ENCODE measurements at regions not wholly inside any gene's neighbourhood (a gene's known extent, or its start where the extent isn't known, plus 50 kb on each side); places are given as distances from the start of the nearest gene placed in this dataset.
A peak's percentile ranks its signal among the peaks of the same experiment; 100 is the strongest.

DNA sequence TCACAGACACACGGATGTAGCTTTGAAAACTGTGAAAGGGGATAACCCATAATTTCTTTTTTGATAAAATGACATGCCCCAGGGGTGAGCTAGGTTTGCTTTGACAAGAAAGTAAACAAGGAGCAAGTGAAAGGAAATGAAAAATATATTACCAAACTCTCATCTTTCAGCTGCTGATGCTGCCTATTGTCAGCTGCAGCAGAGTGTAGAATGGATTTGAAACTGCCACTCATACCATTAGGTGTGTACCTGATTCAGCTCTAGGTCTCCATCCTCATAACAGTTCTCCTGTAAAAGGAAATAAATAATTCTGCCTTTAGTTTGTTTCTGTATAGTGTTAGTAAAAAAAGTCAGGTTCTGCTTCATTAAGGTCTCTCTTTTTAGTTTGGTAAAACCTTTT is 415.1 kb upstream of the MARCKS start:
- no peak for DNase-seq (ENCODE audit: low read depth in 2 of 2)

DNA sequence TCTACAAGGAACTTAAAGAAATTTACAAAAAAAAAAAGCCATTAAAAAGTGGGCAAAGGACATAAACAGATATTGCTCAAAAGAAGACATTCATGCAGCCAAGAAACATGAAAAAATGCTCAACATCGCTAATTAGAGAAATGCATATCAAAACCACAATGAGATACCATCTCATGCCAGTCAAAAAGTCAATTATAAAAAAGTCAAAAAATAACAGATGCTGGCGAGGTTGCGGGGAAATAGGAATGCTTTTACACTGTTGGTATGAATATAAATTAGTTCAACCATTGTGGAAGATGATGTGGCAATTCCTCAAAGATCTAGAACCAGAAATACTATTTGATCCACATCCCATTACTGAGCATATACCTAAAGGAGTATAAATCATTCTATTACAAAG is 411.9 kb upstream of the MARCKS start:
- no peak for DNase-seq (ENCODE audit: low read depth in 2 of 2)

DNA sequence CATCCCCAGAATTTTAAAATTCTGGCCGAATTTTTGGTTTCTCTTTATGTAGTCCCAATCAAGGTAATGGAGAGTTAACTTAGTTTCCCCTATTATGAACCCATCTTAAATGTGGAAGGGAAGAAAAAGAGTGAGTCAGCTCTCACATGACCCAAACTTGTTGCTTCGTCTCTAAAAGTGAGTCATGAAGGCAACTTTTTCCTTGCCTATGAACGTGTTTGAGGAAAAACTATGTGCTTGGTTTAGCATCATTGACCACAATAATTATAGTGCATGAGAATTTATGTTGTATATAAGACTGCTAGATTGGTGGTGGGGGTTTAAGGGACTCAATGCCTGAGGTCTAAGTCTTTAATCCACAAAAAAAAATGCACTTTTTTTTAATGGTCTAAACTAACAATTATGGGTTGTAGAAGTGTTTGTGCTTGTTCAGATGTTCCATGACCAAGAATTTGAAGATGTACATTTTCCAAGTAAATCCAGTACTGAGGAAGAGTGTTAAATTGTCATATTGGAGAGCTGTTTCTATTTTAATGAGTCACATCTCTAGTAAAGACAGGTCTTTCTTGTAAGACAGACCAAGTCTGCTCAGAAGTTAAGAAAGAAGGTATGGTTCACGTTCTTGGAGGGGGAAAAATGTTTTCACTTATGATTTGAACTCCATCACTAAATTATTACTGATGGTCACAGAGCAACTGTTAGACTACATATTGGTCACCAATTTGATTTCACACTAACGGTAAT is 409.9 kb upstream of the MARCKS start:
- DNase-seq (ENCODE audit: low read depth in 2 of 2): peak in 1 of 2 donors; percentile 84

DNA sequence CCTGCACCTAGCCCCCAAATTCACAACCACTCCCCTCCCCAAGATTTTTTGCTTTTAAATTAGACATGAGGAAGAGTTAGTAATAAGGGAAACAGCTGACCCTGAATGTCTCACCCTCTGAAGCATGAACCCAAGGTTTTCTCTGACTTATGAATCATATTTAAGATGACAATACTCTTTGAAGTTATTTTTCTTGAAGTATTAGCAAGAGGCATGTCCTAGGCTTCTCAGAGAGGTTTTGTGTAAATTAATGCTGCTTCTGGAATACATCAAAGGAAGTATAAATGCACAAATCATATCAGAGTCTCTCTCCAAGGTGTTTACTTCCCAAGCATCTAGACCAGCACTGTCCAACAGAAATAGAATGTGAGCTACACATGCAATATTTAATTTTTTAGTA is 408.1 kb upstream of the MARCKS start:
- peak in 1 of 2 donors; percentile 85 for DNase-seq (ENCODE audit: low read depth in 2 of 2)

DNA sequence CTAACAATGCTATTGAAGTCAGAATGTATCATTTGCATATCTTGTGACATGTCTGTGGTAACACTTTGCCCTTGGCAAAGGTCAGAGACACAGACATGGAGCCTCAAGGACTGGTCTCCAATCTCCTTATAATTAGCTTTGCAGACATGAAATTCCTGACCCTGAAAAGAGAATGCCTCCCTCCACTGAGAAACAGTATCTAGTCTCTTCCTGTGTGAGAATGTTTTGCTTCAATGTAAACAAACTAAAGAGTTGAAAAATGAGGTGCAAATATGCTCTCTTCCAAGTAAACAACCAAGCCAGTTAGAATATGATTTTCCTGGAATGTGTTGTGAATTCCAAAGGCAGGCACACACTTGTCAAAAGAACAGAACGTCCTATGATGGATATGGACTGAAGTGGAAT is 407.1 kb upstream of the MARCKS start:
- DNase-seq (ENCODE audit: low read depth in 2 of 2): peak in 1 of 2 donors; percentile 60

DNA sequence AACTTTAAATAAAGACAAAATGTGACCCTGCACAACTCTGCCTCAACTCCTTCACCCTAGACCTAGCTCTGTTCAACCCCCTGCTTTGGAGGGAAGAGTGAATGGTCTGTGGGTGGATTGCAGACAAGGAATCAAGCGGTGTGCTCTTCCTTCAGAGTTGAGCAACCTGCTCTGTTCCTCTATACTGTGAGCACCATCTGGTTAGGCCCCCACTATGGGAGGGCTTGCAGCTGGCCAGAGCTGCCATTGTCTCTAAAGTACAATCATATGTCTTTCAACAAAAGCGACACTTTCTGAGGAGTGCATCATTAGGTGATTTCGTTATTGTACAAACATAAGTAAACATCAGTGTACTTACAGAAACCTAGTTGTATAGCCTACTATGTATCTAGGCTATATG is 406.1 kb upstream of the MARCKS start:
- DNase-seq (ENCODE audit: low read depth in 2 of 2): no peak

DNA sequence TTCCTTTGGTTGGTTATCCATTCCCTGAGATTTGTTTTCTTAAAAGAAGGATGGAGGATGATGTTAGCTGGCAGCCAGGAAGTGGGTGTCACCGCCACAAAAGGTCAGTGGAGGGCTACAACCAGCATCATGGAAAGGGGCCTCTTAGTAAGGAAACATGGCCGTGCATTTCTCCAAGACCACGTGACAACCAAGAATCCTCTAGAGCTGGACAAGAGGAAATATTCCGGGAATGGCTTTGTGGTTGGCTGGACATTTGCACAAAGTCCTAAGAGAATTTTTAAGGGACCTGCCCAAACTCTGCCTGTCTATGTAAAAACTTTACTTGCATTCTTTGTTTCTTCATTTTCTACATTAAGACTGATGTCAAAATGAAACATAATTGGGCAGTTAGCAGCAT is 399.9 kb upstream of the MARCKS start:
- peak in 1 of 2 donors; percentile 52 for DNase-seq (ENCODE audit: low read depth in 2 of 2)

DNA sequence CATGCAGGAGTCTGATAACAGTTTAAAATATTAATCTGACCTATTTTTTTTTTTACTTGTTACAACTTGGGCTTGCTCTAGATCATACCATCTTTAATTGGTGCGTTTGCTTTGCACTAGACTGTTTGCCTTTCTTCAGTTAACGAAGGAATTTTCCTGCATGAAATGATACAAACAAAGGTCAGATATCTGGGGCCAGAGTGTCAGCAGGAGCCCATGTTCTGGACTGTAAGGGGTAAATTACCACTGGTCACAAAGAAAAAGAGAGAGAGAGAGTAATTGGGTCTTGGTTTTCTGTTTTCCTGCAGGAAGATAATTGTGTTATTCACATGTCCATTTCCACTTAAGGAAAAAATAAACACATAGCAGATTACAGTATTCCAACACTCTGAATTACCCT is 399.4 kb upstream of the MARCKS start:
- no peak for DNase-seq (ENCODE audit: low read depth in 2 of 2)

DNA sequence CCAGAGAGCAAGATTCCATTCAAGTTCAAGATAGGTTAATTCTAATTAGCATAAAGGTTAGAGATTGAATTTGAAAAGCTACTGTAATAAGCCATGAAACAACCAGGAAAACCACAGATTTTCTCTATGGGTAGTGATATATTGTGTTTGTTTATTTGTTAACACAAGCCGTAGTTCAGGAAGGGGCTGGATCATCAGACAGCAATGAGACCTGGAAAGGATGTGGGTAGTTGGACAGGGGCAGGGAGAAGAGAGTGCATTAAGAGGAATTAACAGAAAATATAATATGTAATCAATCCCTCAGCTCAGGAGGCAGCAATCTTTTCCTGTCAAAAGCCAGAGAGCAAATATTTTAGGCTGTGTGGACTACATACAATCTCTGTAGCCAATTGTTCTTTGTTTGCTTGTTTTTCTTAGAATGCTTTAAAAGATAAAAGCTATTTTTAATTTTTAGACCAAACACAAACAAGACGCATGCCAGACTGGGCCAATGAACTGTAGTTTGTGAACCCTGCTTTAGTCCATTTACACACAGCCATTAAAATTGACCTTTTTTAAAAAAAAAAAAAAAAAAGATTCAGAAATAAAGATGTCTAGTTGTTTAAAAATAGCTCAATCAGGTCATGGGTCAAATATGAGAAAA is 398.7 kb upstream of the MARCKS start:
- DNase-seq (ENCODE audit: low read depth in 2 of 2): peak; percentile 79 to 85

DNA sequence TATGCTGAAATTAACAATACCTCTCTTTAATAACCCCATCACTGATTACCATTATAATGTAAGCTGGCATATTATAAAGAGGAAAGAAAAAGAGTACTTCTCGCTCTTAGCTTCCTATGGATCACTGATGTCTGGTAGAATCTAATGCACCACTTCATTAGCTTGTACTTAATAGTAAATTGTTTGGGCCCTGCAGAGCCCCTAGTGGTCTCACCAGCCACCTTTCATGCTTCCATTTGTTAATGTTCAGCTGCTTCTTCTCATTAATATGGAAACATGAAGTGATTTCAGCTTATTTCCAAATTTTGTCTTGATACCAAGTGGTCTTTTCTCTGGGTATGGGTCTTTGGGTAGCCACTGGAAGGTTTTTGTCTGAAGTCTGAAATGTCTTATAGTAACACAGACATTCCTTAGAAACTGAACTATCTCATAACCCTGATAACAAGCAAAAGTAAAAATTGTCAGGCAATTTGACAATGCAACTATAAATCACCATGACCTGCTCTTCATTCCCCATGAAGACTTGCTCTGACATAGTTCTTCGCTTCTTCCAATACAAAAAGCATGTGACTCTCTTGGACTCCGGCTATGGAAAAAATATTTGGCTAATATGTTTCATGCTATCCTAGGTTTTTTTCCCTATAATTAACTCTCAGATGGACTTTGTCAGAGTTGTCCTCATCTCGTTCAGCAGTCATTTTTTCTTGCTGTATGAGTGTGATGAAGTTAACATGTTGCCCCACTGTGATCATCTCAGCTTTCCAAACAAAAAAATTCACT is 395.8 kb upstream of the MARCKS start:
- peak in 1 of 2 donors; percentile 64 for DNase-seq (ENCODE audit: low read depth in 2 of 2)

DNA sequence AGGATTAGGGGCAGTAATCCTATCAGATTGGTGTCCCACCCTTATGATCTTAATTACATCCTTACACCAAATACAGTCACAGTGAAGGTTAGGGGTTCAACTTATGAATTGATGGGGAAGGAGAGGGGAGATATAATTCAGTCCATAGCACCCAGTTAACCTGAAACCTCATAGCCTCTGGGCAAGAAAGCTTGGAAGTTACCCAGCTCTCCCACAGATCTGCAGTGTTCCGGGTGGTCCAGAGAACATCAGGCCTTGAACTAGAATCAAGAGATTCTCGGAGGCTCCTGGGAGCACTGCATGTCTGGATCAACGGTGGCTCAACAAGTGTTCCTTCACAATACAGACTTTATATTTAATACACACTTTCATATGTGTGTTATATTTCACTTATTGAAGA is 392.6 kb upstream of the MARCKS start:
- DNase-seq (ENCODE audit: low read depth in 2 of 2): no peak

DNA sequence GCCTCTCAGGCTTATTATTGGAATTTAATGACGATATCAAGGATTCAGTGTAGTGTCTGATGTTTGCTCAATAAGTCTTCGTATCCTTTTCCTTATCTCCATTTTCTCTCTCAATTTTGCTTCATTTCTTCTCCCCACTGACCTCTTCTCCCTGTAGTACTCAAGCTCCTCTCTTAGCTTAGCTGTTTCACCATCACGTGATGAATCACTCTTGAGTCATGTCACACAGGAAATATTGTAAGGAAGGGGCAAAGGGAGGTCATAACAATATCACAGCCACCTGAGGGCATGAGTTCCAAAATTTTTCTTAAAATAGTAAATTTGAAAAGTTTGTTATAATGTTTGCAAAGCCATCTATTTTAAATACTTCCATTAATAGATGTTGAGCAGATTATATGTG is 392.2 kb upstream of the MARCKS start:
- peak in 1 of 2 donors; percentile 77 for DNase-seq (ENCODE audit: low read depth in 2 of 2)

DNA sequence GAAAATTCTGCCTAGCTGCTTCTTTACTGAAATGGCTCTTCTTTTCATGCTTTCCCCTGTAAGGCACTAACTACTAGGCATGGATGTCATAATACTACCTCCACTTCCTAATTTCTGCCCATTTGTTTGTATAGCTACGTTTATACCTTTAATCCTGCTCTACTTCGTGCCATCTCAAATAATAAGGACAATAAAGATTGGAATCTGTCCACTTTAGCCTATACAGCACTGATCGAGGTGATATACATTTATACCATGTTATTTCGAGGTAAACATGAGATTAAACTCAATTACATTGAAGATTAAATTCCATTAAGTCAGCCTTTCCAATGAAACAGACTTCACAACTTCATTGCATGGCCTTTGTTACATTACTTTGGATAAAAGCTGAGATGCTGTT is 390.6 kb upstream of the MARCKS start:
- DNase-seq (ENCODE audit: low read depth in 2 of 2): no peak

DNA sequence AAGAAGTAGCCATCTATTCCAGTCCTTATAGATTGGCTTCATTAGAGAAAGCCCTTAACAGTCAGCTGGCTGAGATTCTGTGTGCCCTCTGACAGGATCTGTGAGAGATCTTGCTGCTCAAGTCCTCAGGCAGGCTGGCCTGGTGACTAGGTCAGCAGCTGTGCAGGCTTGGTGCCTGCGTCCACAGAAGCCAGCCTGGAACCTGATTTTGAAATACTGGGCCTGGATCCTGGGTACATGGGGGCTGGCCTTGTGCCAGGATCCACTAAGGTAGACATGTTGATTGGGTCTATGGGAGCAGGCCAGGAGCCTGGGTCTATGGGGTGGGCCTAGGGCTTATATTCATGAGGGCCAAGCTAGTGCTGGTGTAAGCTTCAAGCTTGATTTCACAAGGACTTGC is 381.8 kb upstream of the MARCKS start:
- DNase-seq (ENCODE audit: low read depth in 2 of 2): no peak

DNA sequence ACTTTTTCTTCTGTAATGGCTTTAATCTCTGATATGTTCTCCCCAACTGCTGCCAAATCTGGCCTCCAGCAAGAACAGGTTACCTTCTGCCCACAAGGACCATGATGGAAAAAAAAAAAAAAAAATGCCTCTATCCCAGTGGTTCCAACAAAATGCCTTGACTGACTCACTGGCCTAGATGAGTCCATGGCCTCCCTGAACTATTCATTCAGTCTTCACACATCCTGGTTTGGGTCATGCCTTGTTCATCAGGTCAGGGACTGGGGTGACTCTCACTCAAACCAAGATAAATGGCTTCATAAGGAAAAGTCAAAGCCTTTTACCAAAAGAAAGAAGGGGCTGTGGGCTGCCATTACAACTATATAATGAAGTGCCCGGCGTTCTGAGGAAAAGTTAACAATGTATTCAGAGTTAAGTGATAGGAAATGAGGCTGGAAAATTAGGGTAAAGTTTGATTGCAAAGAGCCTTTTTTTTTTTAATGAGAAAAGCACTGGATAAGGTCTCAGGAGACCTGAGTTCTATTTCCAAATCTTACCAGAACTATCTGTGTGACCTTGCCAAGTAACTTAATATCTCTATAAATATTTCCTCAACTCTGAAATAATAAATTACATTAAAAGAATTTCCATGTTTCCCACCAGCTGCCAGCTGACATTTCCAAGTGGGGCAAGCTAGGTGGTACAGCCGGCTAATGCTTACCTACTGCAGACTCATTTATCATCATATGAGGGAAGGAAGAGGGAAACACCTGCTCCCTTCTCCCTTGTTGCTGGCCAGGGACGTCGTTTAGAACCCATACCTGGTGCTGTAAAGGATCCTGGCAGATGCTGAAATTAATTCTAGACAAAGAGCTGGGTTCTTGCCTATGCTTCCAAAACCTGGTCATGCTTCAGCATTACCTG is 380.0 kb upstream of the MARCKS start:
- peak in 1 of 2 donors; percentile 15 for DNase-seq (ENCODE audit: low read depth in 2 of 2)

DNA sequence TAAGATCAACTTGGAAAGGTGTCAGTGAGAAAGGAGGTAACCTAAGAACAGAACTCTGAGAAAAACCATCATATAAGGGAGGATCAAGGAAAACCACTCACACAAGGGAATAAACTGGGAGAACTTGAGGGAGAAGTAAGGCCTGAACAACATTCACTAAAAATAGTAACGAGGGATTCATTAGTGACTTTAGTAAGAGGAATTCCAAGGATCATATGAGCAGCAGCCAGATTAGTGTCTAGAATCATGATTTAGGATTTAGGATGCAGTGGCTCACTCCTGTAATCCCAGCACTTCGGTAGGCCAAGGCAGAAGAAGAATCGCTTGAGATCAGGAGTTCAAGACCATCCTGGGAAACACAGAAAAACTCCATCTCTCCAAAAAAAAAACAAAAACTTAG is 376.5 kb upstream of the MARCKS start:
- no peak for DNase-seq (ENCODE audit: low read depth in 2 of 2)

DNA sequence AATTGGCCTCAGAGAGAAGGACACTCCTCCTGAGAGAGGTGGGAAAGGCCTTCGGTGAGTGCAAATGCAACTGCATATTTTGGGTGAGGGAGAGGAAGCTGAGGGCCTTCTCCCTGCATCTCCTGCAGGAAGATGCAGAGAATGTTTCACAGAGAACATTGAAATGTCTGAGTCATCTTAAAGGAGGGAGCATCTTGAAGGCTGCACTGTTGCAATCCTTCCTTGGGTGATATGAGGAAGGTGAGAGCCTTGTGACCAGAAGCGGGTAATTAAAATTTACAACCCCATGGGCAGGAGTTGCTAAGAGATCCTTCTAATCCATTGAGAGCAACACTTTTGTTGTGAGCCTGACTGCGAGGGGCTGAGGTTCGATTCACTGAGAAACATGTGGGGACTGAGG is 375.7 kb upstream of the MARCKS start:
- no peak for DNase-seq (ENCODE audit: low read depth in 2 of 2)

DNA sequence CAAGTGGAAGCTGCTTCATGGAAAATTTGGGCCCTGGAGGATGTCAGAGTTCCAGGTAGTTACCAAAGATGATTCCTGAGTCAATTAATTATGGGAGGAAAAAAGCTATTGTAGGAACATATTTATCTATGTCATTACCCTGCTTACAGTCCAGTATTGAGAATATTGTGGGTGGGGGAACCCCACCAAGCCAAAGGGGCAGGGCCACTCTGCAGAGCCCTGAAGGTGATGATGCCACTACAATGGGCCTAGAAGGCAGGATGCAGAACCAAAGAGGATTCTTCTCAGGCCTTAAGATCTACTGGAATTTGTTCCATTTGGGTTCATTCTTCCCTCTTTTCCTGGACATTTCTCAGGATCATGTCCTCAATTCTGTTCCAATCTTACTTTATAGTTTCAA is 375.2 kb upstream of the MARCKS start:
- no peak for DNase-seq (ENCODE audit: low read depth in 2 of 2)

DNA sequence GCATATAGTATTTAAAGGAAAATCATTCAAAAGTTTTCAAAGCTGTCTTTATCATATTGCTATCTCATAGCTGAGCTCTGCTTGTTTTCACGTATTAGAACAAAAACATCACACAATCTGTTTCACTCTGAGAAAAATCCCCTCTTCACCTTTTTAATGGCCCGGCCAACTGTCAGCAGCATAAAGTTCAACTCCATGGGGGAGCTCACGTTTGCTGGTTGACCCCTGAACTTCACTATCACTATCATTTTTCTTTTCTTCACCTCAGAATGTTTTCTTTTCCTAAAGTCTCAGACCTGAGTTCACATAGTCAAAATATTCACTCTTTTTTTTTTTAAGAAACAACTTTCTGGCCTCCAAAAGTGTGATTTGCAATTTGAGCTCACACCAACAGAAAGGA is 374.4 kb upstream of the MARCKS start:
- no peak for DNase-seq (ENCODE audit: low read depth in 2 of 2)

DNA sequence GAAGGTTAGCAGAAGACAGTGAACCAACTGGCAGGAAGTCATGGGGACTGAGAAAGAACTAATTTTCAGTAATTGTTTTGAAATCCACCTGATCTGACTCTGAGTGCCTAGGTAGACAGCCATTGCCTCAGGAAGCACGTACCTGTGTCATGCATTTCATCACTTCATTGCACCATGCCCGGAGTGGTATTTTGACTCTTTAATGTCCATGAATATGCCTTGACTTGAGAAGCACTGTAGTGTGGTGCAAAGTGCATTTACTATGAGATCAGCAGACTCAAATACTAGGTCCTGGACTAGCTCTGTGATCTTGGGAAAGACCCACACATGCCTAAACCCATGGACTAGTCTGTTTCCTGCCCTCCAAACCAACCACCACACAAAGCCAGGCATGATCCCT is 370.9 kb upstream of the MARCKS start:
- DNase-seq (ENCODE audit: low read depth in 2 of 2): no peak

DNA sequence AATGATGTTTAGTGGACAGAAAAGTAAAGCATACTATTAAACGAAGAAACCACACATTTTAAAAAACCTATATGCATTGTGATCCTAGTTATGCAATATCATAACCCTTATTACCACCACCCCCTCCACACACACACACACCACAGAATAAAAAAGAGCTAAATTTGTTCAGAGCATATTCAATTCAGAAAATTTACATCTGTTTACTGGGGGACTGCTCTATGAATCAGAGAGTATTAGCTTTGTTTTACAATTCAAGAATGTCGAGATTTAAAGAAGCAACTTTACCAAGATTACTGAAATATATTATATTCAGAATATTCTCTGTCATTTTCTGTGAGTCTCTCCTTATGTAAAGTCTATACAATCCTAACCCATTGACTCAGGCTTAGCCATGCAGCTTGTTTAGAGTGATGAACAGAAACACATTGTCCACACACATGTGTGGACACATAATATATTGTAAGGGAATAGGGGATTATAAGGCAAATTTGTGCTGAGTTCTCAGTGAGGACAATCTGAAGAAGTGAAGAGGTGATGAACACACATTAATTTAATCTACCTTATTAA is 369.6 kb upstream of the MARCKS start:
- no peak for DNase-seq (ENCODE audit: low read depth in 2 of 2)

Data from lung microvascular endothelial cell (primary cell).